Suprapubic skin (tissue), 4 donors: ENCODE measurements at regions not wholly inside any gene's neighbourhood (a gene's known extent, or its start where the extent isn't known, plus 50 kb on each side); places are given as distances from the start of the nearest gene placed in this dataset.

Experiments used
- CTCF ChIP-seq, 2 donors: fragments of 200-600 bp in 1 of 2; fragments of 450-650 bp in 1 of 2; sonication (generic) in 1 of 2; IDR thresholded peaks; one replicate each; pipeline ENCODE4 v1.5.1; 2016 to 2019; ENCODE audit warnings: antibody characterized with exemption in 2 of 2, mild to moderate bottlenecking in 1 of 2, moderate library complexity in 1 of 2
- POLR2A ChIP-seq, 2 donors: fragments of 450-650 bp; IDR thresholded peaks; one replicate each; pipeline ENCODE4 v1.6.1; 2017; ENCODE audit warnings: antibody characterized with exemption in 2 of 2, mild to moderate bottlenecking in 2 of 2, moderate library complexity in 2 of 2
- POLR2AphosphoS5 ChIP-seq, 3 donors: sonication (generic); formaldehyde crosslinking; IDR thresholded peaks; one replicate each; pipeline ENCODE4 v1.6.1; 2017; ENCODE audit warnings: antibody characterized with exemption in 3 of 3

GRCh38 chr15:39391230-39391629 is 189.6 kb upstream of the THBS1 start:
- TF ChIP-seq CTCF (IDR thresholded peaks at IDR 0.05) (no peak), POLR2A (IDR thresholded peaks at IDR 0.05) (no peak), POLR2AphosphoS5 (IDR thresholded peaks at IDR 0.05) (no peak)
